ENCODE measurements at regions not wholly inside any gene's neighbourhood (a gene's known extent, or its start where the extent isn't known, plus 50 kb on each side); places are given as distances from the start of the nearest gene placed in this dataset.
"Not testable (repeated sequence)": the region's sequence is repeated elsewhere in the genome, so short reads cannot be mapped to it uniquely, and the experiment has no call there.

GRCh38 chr16:29059575-29059974, 74.7 kb downstream of the LAT start:
- H3K27ac ChIP-seq (ENCODE audit: low read depth, low read length); H3K4me3 ChIP-seq (ENCODE audit: low read depth in 1 of 2, low read length in 2 of 2); H3K36me3 ChIP-seq (ENCODE audit: insufficient read depth, low read length); H3K9me3 ChIP-seq (ENCODE audit: low read length); H3K27me3 ChIP-seq (ENCODE audit: control insufficient read depth in 1 of 2, insufficient read depth in 2 of 2, low read length in 2 of 2); H3K9ac ChIP-seq (ENCODE audit: low read length); H3K4me1 ChIP-seq (ENCODE audit: insufficient read depth, low read length): not testable (repeated sequence)

All from muscle layer of colon (tissue), 2 donors.